SU-DHL-6 (cell line): ENCODE measurements at regions not wholly inside any gene's neighbourhood (a gene's known extent, or its start where the extent isn't known, plus 50 kb on each side); places are given as distances from the start of the nearest gene placed in this dataset.

Experiments used
- H2AFZ ChIP-seq: fragments of 200-600 bp; sonication (generic); 2 replicates; pipeline ENCODE4 v1.6.1; 2014; ENCODE audit warnings: low read depth, mild to moderate bottlenecking, moderate library complexity, mixed read lengths, antibody characterized with exemption, low read length; ENCODE audit not compliant: severe bottlenecking
- H3F3A ChIP-seq: fragments of 200-600 bp; shearing (Covaris generic); 2 replicates; pipeline ENCODE4 v1.6.0; 2016; ENCODE audit warnings: antibody characterized with exemption, mild to moderate bottlenecking; ENCODE audit not compliant: insufficient read depth
- H3K27ac ChIP-seq: fragments of 200-600 bp; sonication (generic); 2 replicates; pipeline ENCODE4 v1.5.1; 2016; ENCODE audit warnings: low read depth, mild to moderate bottlenecking, low read length, moderate library complexity, mixed read lengths
- H3K27me3 ChIP-seq: fragments of 200-600 bp; sonication (generic), shearing (Covaris generic); 2 replicates; pipeline ENCODE4 v1.6.0; 2014; ENCODE audit warnings: mild to moderate bottlenecking, low read length
- H3K36me3 ChIP-seq: fragments of 200-600 bp; sonication (generic); 2 replicates; pipeline ENCODE4 v1.6.1; 2014; ENCODE audit warnings: mild to moderate bottlenecking, low read length, mixed read lengths
- H3K4me2 ChIP-seq: fragments of 300-600, 200-600 bp; shearing (Covaris generic), sonication (generic); 2 replicates; pipeline ENCODE4 v1.6.0; 2014; ENCODE audit warnings: low read length, low read depth, mild to moderate bottlenecking; ENCODE audit not compliant: poor library complexity, severe bottlenecking
- H3K4me3 ChIP-seq: fragments of 200-600 bp; sonication (generic); 2 replicates; pipeline ENCODE4 v1.5.1; 2014; ENCODE audit warnings: antibody characterized with exemption, low read length, mild to moderate bottlenecking, mixed read lengths; ENCODE audit not compliant: insufficient read depth, poor library complexity, severe bottlenecking
- H3K79me2 ChIP-seq: fragments of 200-600 bp; sonication (generic); 2 replicates; pipeline ENCODE4 v1.6.1; 2014; ENCODE audit warnings: mild to moderate bottlenecking, low read length, moderate library complexity; ENCODE audit not compliant: insufficient read depth
- H3K9ac ChIP-seq: fragments of 200-600 bp; sonication (generic); 2 replicates; pipeline ENCODE4 v1.7.0; 2014; ENCODE audit warnings: mild to moderate bottlenecking, low read length
- H3K9me2 ChIP-seq: fragments of 200-600 bp; sonication (generic); replicated peaks from 2 replicates; pipeline ENCODE4 v1.6.1; 2014; ENCODE audit warnings: low read length; ENCODE audit not compliant: insufficient read depth
- H3K9me3 ChIP-seq: fragments of 200-600 bp; sonication (generic); 2 replicates; pipeline ENCODE4 v1.6.1; 2014; ENCODE audit warnings: low read length, mixed read lengths; ENCODE audit not compliant: insufficient read depth
- H4K20me1 ChIP-seq: fragments of 200-600 bp; sonication (generic); 2 replicates; pipeline ENCODE4 v1.6.1; 2014; ENCODE audit warnings: low read depth, mild to moderate bottlenecking, antibody characterized with exemption, low read length, moderate library complexity, mixed read lengths
- CTCF ChIP-seq: fragments of 200-600 bp; sonication (generic); IDR thresholded peaks from one replicate; pipeline ENCODE4 v1.5.1; 2017; ENCODE audit warnings: antibody characterized with exemption, mild to moderate bottlenecking, low read length, moderate library complexity; ENCODE audit not compliant: insufficient read depth, poor library complexity, severe bottlenecking
- EZH2phosphoT487 ChIP-seq: fragments of 200-600 bp; sonication (generic), shearing (Covaris generic); conservative IDR thresholded peaks from 2 replicates; pipeline ENCODE4 v1.6.1; 2018; ENCODE audit warnings: mild to moderate bottlenecking, antibody characterized with exemption, low read length, moderate library complexity, mixed read lengths

- TF ChIP-seq CTCF, result no peak
- TF ChIP-seq EZH2phosphoT487, result no peak
- Histone ChIP-seq H4K20me1 (no peaks in the 10 kb centered on the region), H3K79me2 (no peaks in the 10 kb centered on the region), H3F3A (no peaks in the 10 kb centered on the region), H3K9me2 (no peaks in the 10 kb centered on the region), H3K4me2 (no peak overlapping the region), H3K27me3 (no peaks in the 10 kb centered on the region), H3K36me3 (no peaks in the 10 kb centered on the region), H3K27ac (no peak overlapping the region), H2AFZ (no peak overlapping the region), H3K9me3 (no peaks in the 10 kb centered on the region), H3K4me3 (no peak overlapping the region), H3K9ac (no peak overlapping the region)
Measured at GRCh38 chr1:39149509-39149908, 55.0 kb upstream of the MACF1 start.

- H3K4me2 ChIP-seq, result no peak overlapping the region
Measured at GRCh38 chr1:39150779-39151178, 53.7 kb upstream of the MACF1 start.

GRCh38 chr1:39151267-39151666 lies 53.2 kb upstream of the MACF1 start:
- no peaks in the 10 kb centered on the region for H3K9me2 ChIP-seq
- TF ChIP-seq EZH2phosphoT487, result no peak
- TF ChIP-seq CTCF, result no peak
- no peaks in the 10 kb centered on the region for H3K27me3 ChIP-seq
- no peak overlapping the region for H3K9ac ChIP-seq
- no peaks in the 10 kb centered on the region for H3K79me2 ChIP-seq
- H3K4me3 ChIP-seq, result no peak overlapping the region
- no peaks in the 10 kb centered on the region for H4K20me1 ChIP-seq
- H3K4me2 ChIP-seq, result no peak overlapping the region
- H3K36me3 ChIP-seq, result no peaks in the 10 kb centered on the region
- no peaks in the 10 kb centered on the region for H3F3A ChIP-seq
- no peak overlapping the region for H2AFZ ChIP-seq
- no peaks in the 10 kb centered on the region for H3K9me3 ChIP-seq
- H3K27ac ChIP-seq, result no peak overlapping the region

More at GRCh38 chr1:39150779-39151178, 53.7 kb upstream of the MACF1 start:
- no peaks in the 10 kb centered on the region for H3F3A ChIP-seq
- H3K9ac ChIP-seq, result no peak overlapping the region
- no peaks in the 10 kb centered on the region for H3K9me3 ChIP-seq
- no peak overlapping the region for H3K27ac ChIP-seq
- H4K20me1 ChIP-seq, result no peaks in the 10 kb centered on the region
- no peak overlapping the region for H3K4me3 ChIP-seq
- TF ChIP-seq CTCF (no peak), EZH2phosphoT487 (no peak)
- H2AFZ ChIP-seq, result no peak overlapping the region
- no peaks in the 10 kb centered on the region for H3K27me3 ChIP-seq
- no peaks in the 10 kb centered on the region for H3K36me3 ChIP-seq
- no peaks in the 10 kb centered on the region for H3K9me2 ChIP-seq
- H3K79me2 ChIP-seq, result no peaks in the 10 kb centered on the region
